HepG2 (cell line): ENCODE measurements at regions not wholly inside any gene's neighbourhood (a gene's known extent, or its start where the extent isn't known, plus 50 kb on each side); places are given as distances from the start of the nearest gene placed in this dataset.

ENCODE experiments used
- ATAC-seq: fragments of 200-7000 bp; cut with Tn5 transposase; 3 replicates; pipeline ENCODE4 v1.9.1; 2020; ENCODE audit warnings: mild to moderate bottlenecking, moderate library complexity
- BruUV-seq: library from RNA; stranded (reverse); fragments of 400-500 nt; replicated peaks from 2 replicates; lab custom pipeline; 2021; lab: Mats Ljungman, UMichigan
- CTCF ChIA-PET: fragments of 300-600 bp; formaldehyde crosslinking; extraction: SDS; loops from one replicate; lab custom pipeline; 2021; ENCODE audit warnings: low total read pairs, inconsistent platforms, low intra/inter-chr PET ratio; lab: Yijun Ruan, JAX
- POLR2A ChIA-PET: fragments of 350-600 bp; sonication (Branson Sonifier 250); formaldehyde crosslinking; loops from one replicate; lab custom pipeline; 2020; ENCODE audit warnings: antibody characterized with exemption, inconsistent platforms; lab: Yijun Ruan, JAX
- DNase-seq: peaks from one replicate; pipeline ENCODE4 v3.0.0-alpha.2; 2015; ENCODE audit warnings: low spot score
- FAIRE-seq: peaks from 3 replicates; lab custom pipeline; 2011; peaks lifted over from hg19 to GRCh38; lab: Jason Lieb, UNC
- H2AFZ ChIP-seq: one replicate; pipeline ENCODE4 v1.6.1; 2011; ENCODE audit warnings: low read length, inconsistent platforms
- H3K27ac ChIP-seq: fragments of 300-600 bp; 3 replicates; pipeline ENCODE4 v1.8.0; 2011; ENCODE audit warnings: mixed run types, mild to moderate bottlenecking, mixed read lengths, low read length, inconsistent platforms; ENCODE audit not compliant: insufficient read depth; ENCODE audit errors: extremely low read length
- H3K27me3 ChIP-seq, 2 experiments: fragments of 200-600 bp in 1 of 2; 2 replicates in 1 of 2; 3 replicates in 1 of 2; pipeline versions ENCODE4 v1.6.0 to v1.8.0; 2011; ENCODE audit warnings: low read length in 2 of 2, mild to moderate bottlenecking in 2 of 2, moderate library complexity in 2 of 2, inconsistent platforms in 1 of 2; ENCODE audit not compliant: insufficient read depth in 2 of 2, control insufficient read depth in 1 of 2
- H3K36me3 ChIP-seq, 2 experiments: fragments of 200-600 bp in 1 of 2; replicated peaks in 1 of 2; 2 replicates in 1 of 2; 3 replicates in 1 of 2; pipeline versions ENCODE4 v1.5.1 to v1.8.0; 2011; ENCODE audit warnings: low read length in 2 of 2, inconsistent platforms in 1 of 2; ENCODE audit not compliant: insufficient read depth in 2 of 2, control insufficient read depth in 1 of 2
- H3K4me1 ChIP-seq: 2 replicates; pipeline ENCODE4 v1.5.1; 2012; ENCODE audit warnings: low read length, inconsistent platforms; ENCODE audit not compliant: insufficient read depth
- H3K4me2 ChIP-seq: 2 replicates; pipeline ENCODE4 v1.6.0; 2011; ENCODE audit warnings: low read depth, low read length, inconsistent platforms
- H3K4me3 ChIP-seq, 3 experiments: fragments of 200-600 bp in 1 of 3; sonication (generic), shearing (Covaris generic) in 1 of 3; replicated peaks in 1 of 3; 2 replicates each; pipeline ENCODE4 v1.5.1; 2011 to 2016; ENCODE audit warnings: low read length in 3 of 3, inconsistent platforms in 2 of 3, low read depth in 2 of 3, mild to moderate bottlenecking in 2 of 3, control low read depth in 1 of 3, mixed read lengths in 1 of 3; ENCODE audit not compliant: insufficient read depth in 1 of 3
- H3K79me2 ChIP-seq: one replicate; pipeline ENCODE4 v1.6.1; 2011; ENCODE audit warnings: low read length, inconsistent platforms; ENCODE audit not compliant: insufficient read depth
- H3K9ac ChIP-seq: 2 replicates; pipeline ENCODE4 v1.6.0; 2011; ENCODE audit warnings: mild to moderate bottlenecking, low read depth, low read length, inconsistent platforms; ENCODE audit not compliant: insufficient read depth
- H3K9me3 ChIP-seq: 2 replicates; pipeline ENCODE4 v1.5.1; 2012; ENCODE audit warnings: mild to moderate bottlenecking, low read length
- H4K20me1 ChIP-seq: 2 replicates; pipeline ENCODE4 v1.6.0; 2011; ENCODE audit warnings: inconsistent platforms, mild to moderate bottlenecking, low read length, moderate library complexity; ENCODE audit not compliant: insufficient read depth
- GABPB1 ChIP-seq: IDR thresholded peaks from 2 replicates; pipeline ENCODE4 v1.6.1; 2016; ENCODE audit warnings: mild to moderate bottlenecking, missing genetic modification reagents, moderate library complexity, missing compliant biosample characterization
- HDAC1 ChIP-seq: sonication (generic); formaldehyde crosslinking; IDR thresholded peaks from 2 replicates; pipeline ENCODE4 v1.5.1; 2020; ENCODE audit warnings: mild to moderate bottlenecking, missing genetic modification reagents
- HNRNPL ChIP-seq: fragments of 200-400 bp; formaldehyde crosslinking; IDR thresholded peaks from 2 replicates; pipeline ENCODE4 v1.6.1; 2017; ENCODE audit warnings: mild to moderate bottlenecking, low read depth, low read length
- MEIS2 ChIP-seq: sonication (generic); formaldehyde crosslinking; IDR thresholded peaks from 2 replicates; pipeline ENCODE4 v1.9.0; 2021; ENCODE audit warnings: mild to moderate bottlenecking, missing genetic modification reagents
- MTERF4 ChIP-seq: sonication (generic); formaldehyde crosslinking; IDR thresholded peaks from 2 replicates; pipeline ENCODE4 v1.8.0; 2023; ENCODE audit warnings: mild to moderate bottlenecking, missing genetic modification reagents
- NFIC ChIP-seq: IDR thresholded peaks from 2 replicates; pipeline ENCODE4 v1.6.1; 2012; ENCODE audit warnings: mild to moderate bottlenecking, low read length, inconsistent platforms
- PAWR ChIP-seq: sonication (generic); formaldehyde crosslinking; IDR thresholded peaks from 2 replicates; pipeline ENCODE4 v1.4.0; 2020; ENCODE audit warnings: missing genetic modification reagents, mild to moderate bottlenecking, borderline replicate concordance
- ZNF33A ChIP-seq: sonication (generic); formaldehyde crosslinking; IDR thresholded peaks from 2 replicates; pipeline ENCODE4 v1.5.1; 2020; ENCODE audit warnings: missing genetic modification reagents, mild to moderate bottlenecking, moderate library complexity, borderline replicate concordance
- ZNF576 ChIP-seq: sonication (generic); formaldehyde crosslinking; IDR thresholded peaks from 2 replicates; pipeline ENCODE4 v1.4.0; 2020; ENCODE audit warnings: mild to moderate bottlenecking, missing genetic modification reagents
- WGBS: methylation state at CpG from one replicate; pipeline ENCODE4 v1.1.6; 2017; ENCODE audit warnings: low lambda C conversion rate; 5-methylcytosine and 5-hydroxymethylcytosine counted together
- in situ Hi-C: cut with HindIII; loops from 2 replicates; pipeline ENCODE4 v1.10.0; 2017; ENCODE audit warnings: low pct_unique_long_range_greater_than_20kb; ENCODE audit not compliant: extremely low pct_ligation_motif_present
- intact Hi-C: fragments of 100-400 bp; cut with micrococcal nuclease; formaldehyde crosslinking; loops from one replicate; pipeline ENCODE4 v1.10.0; 2022; ENCODE audit not compliant: unreplicated experiment
- TF ChIP-seq, protein P1 (sequence below): sonication (generic); formaldehyde crosslinking; IDR thresholded peaks from 2 replicates; pipeline ENCODE4 v1.8.0; 2022; ENCODE audit warnings: missing genetic modification reagents, mild to moderate bottlenecking, inconsistent platforms, borderline replicate concordance
- TF ChIP-seq, protein P2 (sequence below): sonication (generic); formaldehyde crosslinking; IDR thresholded peaks from 2 replicates; pipeline ENCODE4 v1.5.0; 2020; ENCODE audit warnings: missing genetic modification reagents
- TF ChIP-seq, protein P3 (sequence below): sonication (generic); formaldehyde crosslinking; IDR thresholded peaks from 2 replicates; pipeline ENCODE4 v1.5.0; 2020; ENCODE audit warnings: missing genetic modification reagents, mild to moderate bottlenecking, borderline replicate concordance
- TF ChIP-seq, protein P4 (sequence below): sonication (generic); formaldehyde crosslinking; IDR thresholded peaks from 2 replicates; pipeline ENCODE4 v1.5.1; 2020; ENCODE audit warnings: missing genetic modification reagents, mild to moderate bottlenecking, borderline replicate concordance

DNA sequence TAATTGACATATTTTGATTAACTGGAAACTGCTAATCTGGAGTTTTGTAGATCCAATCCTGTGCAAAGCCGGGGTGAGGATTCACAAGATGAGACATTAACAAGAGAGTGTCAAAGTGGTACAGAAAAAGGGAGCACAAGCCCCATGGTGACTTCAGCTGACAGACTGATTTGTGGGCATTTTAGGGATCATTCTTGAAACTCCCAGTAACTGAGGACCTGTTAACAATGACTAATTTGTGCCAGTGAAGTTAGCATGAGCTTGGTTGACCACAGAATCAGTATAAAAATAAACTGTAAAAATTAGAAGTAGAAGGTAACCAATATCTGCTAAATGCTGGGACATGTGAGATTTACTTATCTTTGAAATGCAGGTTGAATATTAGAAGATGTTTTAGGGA, 1578.3 kb downstream of the EFNA5 start:
- no peak overlapping the region for H3K4me3 ChIP-seq
- DNase-seq (no peak), ATAC-seq (no peak), FAIRE-seq (no peak)
- H3K79me2 ChIP-seq = no peaks in the 10 kb centered on the region
- H3K27ac ChIP-seq = no peak overlapping the region
- in situ Hi-C loops (no loop called here), intact Hi-C loops (no loop called here)
- no peaks in the 10 kb centered on the region for H3K4me1 ChIP-seq
- TF ChIP-seq GABPB1 (no peak), HNRNPL (no peak), HDAC1 (CRISPR knock-in tag) (no peak), MTERF4 (CRISPR knock-in tag) (no peak), ZNF33A (no peak), NFIC (no peak), MEIS2 (CRISPR knock-in tag) (no peak), ZNF576 (CRISPR knock-in tag) (no peak), PAWR (CRISPR knock-in tag) (no peak)
- TF ChIP-seq, protein P1, sequence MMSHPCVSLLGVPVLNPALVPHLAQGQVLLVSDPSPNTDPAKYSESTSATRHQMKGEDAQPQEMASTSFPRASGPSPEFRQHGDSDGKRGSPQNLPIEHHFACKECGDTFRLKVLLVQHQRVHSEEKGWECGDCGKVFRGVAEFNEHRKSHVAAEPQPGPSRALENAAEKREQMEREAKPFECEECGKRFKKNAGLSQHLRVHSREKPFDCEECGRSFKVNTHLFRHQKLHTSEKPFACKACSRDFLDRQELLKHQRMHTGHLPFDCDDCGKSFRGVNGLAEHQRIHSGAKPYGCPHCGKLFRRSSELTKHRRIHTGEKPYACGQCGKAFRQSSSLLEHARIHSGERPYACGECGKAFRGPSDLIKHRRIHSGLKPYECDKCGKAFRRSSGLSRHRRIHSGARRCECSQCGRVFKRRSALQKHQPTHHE (CRISPR knock-in tag) = no peak
- TF ChIP-seq, protein P2, sequence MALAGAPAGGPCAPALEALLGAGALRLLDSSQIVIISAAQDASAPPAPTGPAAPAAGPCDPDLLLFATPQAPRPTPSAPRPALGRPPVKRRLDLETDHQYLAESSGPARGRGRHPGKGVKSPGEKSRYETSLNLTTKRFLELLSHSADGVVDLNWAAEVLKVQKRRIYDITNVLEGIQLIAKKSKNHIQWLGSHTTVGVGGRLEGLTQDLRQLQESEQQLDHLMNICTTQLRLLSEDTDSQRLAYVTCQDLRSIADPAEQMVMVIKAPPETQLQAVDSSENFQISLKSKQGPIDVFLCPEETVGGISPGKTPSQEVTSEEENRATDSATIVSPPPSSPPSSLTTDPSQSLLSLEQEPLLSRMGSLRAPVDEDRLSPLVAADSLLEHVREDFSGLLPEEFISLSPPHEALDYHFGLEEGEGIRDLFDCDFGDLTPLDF (CRISPR knock-in tag) = no peak
- TF ChIP-seq, protein P3, sequence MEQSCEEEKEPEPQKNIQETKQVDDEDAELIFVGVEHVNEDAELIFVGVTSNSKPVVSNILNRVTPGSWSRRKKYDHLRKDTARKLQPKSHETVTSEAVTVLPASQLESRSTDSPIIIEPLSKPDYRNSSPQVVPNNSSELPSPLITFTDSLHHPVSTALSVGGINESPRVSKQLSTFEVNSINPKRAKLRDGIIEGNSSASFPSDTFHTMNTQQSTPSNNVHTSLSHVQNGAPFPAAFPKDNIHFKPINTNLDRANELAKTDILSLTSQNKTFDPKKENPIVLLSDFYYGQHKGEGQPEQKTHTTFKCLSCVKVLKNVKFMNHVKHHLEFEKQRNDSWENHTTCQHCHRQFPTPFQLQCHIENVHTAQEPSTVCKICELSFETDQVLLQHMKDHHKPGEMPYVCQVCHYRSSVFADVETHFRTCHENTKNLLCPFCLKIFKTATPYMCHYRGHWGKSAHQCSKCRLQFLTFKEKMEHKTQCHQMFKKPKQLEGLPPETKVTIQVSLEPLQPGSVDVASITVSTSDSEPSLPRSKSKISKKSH (CRISPR knock-in tag) = no peak
- TF ChIP-seq, protein P4, sequence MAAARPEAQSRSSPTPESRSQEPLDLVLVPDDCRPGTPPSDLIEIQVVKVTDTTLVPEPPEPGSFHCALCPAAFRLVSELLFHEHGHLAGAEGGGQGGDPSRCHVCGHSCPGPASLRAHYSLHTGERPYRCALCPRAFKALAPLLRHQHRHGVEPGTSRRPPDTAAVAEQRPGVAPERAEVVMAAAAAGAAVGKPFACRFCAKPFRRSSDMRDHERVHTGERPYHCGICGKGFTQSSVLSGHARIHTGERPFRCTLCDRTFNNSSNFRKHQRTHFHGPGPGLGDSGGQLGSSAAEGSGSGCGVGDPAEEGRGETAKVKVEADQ (CRISPR knock-in tag) = no peak
- H3K9me3 ChIP-seq = no peaks in the 10 kb centered on the region
- ChIA-PET POLR2A (no interaction called here), CTCF (no interaction called here)
- no peak overlapping the region for H2AFZ ChIP-seq
- H3K27me3 ChIP-seq = no peaks in the 10 kb centered on the region
- no peaks in the 10 kb centered on the region for H4K20me1 ChIP-seq
- no peaks in the 10 kb centered on the region for H3K36me3 ChIP-seq
- no peak overlapping the region for H3K9ac ChIP-seq
- H3K4me2 ChIP-seq = no peak overlapping the region
- WGBS = 0% methylated on average over 1 of the region's 1 CpG
- no TSS peak for BruUV-seq
